WTC11 (cell line): ENCODE measurements at regions not wholly inside any gene's neighbourhood (a gene's known extent, or its start where the extent isn't known, plus 50 kb on each side); places are given as distances from the start of the nearest gene placed in this dataset.

Source experiments
- ATAC-seq: fragments of 200-7000 bp; cut with Tn5 transposase; 2 replicates; pipeline ENCODE4 v1.10.0; 2021; ENCODE audit warnings: mild to moderate bottlenecking, moderate library complexity
- CTCF ChIA-PET: fragments of 300-600 bp; sonication (Branson Sonifier 250); formaldehyde crosslinking; loops from one replicate; lab custom pipeline; 2021; ENCODE audit warnings: antibody characterized with exemption; lab: Charles Lee
- POLR2A ChIA-PET: fragments of 350-600 bp; sonication (Branson Sonifier 250); formaldehyde crosslinking; loops from one replicate; lab custom pipeline; 2021; ENCODE audit warnings: antibody characterized with exemption; lab: Charles Lee
- DNase-seq: peaks from one replicate; pipeline ENCODE4 v3.0.0; 2021; ENCODE audit warnings: low spot score
- H3K27ac Mint-ChIP-seq: 2 replicates; pipeline ENCODE4 v1.8.0; 2021; ENCODE audit warnings: mixed read lengths
- H3K27me3 Mint-ChIP-seq: 2 replicates; pipeline ENCODE4 v1.8.0; 2021; ENCODE audit warnings: low read depth, mild to moderate bottlenecking, moderate library complexity, mixed read lengths
- H3K36me3 Mint-ChIP-seq: 2 replicates; pipeline ENCODE4 v1.8.0; 2021; ENCODE audit warnings: mixed read lengths
- H3K4me1 Mint-ChIP-seq: 2 replicates; pipeline ENCODE4 v1.8.0; 2022; ENCODE audit warnings: mixed read lengths
- H3K4me3 Mint-ChIP-seq: 2 replicates; pipeline ENCODE4 v1.8.0; 2021; ENCODE audit warnings: mild to moderate bottlenecking, moderate library complexity, mixed read lengths
- H3K9me3 Mint-ChIP-seq: 2 replicates; pipeline ENCODE4 v1.8.0; 2021; ENCODE audit warnings: mixed read lengths
- RELA ChIP-seq: sonication (generic); formaldehyde crosslinking; IDR thresholded peaks from 2 replicates; pipeline ENCODE4 v1.8.1; 2022; ENCODE audit warnings: missing genetic modification reagents, mild to moderate bottlenecking, borderline replicate concordance
- TP53 ChIP-seq: sonication (generic); formaldehyde crosslinking; IDR thresholded peaks from 2 replicates; pipeline ENCODE4 v1.8.1; 2023; ENCODE audit warnings: mild to moderate bottlenecking, missing genetic modification reagents
- ZBTB21 ChIP-seq: sonication (generic); formaldehyde crosslinking; IDR thresholded peaks from 2 replicates; pipeline ENCODE4 v1.8.1; 2023; ENCODE audit warnings: mild to moderate bottlenecking, missing genetic modification reagents, borderline replicate concordance
- TF ChIP-seq, protein P1 (sequence below): fragments of 250-450 bp; sonication (Bioruptor Pico); IDR thresholded peaks from 2 replicates; pipeline ENCODE4 v1.9.0; 2021; ENCODE audit warnings: mild to moderate bottlenecking, borderline replicate concordance
- TF ChIP-seq, protein P2 (sequence below): sonication (generic); formaldehyde crosslinking; IDR thresholded peaks from 2 replicates; pipeline ENCODE4 v1.8.0; 2023; ENCODE audit warnings: mild to moderate bottlenecking, missing genetic modification reagents
- TF ChIP-seq, protein P3 (sequence below): sonication (generic); formaldehyde crosslinking; IDR thresholded peaks from 2 replicates; pipeline ENCODE4 v1.8.1; 2022; ENCODE audit warnings: mild to moderate bottlenecking, moderate library complexity, missing genetic modification reagents
- TF ChIP-seq, protein P4 (sequence below): sonication (generic); formaldehyde crosslinking; IDR thresholded peaks from 2 replicates; pipeline ENCODE4 v1.8.0; 2022; ENCODE audit warnings: mild to moderate bottlenecking, missing genetic modification reagents

DNA sequence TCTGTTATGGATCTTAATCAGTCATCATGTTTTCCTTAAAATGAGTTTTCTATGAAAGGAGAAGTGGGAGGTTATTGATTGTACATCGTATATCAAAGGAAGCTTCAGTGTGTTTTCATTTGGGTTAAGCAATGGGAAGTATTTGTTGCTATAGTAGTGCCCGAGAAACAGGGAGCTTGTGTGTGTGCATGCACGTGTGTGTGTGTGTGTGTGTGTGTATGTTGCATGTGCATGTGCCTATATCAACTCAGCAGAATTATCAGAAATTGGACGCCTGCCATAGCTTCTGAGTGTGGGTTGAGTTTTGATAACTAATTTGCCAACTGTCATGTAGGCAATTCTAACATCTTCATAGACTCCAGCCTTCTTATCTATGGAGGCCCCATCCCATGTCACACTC lies 246.1 kb upstream of the CRY1 start (continued):
- TF ChIP-seq, protein P1, sequence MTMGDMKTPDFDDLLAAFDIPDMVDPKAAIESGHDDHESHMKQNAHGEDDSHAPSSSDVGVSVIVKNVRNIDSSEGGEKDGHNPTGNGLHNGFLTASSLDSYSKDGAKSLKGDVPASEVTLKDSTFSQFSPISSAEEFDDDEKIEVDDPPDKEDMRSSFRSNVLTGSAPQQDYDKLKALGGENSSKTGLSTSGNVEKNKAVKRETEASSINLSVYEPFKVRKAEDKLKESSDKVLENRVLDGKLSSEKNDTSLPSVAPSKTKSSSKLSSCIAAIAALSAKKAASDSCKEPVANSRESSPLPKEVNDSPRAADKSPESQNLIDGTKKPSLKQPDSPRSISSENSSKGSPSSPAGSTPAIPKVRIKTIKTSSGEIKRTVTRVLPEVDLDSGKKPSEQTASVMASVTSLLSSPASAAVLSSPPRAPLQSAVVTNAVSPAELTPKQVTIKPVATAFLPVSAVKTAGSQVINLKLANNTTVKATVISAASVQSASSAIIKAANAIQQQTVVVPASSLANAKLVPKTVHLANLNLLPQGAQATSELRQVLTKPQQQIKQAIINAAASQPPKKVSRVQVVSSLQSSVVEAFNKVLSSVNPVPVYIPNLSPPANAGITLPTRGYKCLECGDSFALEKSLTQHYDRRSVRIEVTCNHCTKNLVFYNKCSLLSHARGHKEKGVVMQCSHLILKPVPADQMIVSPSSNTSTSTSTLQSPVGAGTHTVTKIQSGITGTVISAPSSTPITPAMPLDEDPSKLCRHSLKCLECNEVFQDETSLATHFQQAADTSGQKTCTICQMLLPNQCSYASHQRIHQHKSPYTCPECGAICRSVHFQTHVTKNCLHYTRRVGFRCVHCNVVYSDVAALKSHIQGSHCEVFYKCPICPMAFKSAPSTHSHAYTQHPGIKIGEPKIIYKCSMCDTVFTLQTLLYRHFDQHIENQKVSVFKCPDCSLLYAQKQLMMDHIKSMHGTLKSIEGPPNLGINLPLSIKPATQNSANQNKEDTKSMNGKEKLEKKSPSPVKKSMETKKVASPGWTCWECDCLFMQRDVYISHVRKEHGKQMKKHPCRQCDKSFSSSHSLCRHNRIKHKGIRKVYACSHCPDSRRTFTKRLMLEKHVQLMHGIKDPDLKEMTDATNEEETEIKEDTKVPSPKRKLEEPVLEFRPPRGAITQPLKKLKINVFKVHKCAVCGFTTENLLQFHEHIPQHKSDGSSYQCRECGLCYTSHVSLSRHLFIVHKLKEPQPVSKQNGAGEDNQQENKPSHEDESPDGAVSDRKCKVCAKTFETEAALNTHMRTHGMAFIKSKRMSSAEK (CRISPR knock-in tag): no peak
- TF ChIP-seq, protein P2, sequence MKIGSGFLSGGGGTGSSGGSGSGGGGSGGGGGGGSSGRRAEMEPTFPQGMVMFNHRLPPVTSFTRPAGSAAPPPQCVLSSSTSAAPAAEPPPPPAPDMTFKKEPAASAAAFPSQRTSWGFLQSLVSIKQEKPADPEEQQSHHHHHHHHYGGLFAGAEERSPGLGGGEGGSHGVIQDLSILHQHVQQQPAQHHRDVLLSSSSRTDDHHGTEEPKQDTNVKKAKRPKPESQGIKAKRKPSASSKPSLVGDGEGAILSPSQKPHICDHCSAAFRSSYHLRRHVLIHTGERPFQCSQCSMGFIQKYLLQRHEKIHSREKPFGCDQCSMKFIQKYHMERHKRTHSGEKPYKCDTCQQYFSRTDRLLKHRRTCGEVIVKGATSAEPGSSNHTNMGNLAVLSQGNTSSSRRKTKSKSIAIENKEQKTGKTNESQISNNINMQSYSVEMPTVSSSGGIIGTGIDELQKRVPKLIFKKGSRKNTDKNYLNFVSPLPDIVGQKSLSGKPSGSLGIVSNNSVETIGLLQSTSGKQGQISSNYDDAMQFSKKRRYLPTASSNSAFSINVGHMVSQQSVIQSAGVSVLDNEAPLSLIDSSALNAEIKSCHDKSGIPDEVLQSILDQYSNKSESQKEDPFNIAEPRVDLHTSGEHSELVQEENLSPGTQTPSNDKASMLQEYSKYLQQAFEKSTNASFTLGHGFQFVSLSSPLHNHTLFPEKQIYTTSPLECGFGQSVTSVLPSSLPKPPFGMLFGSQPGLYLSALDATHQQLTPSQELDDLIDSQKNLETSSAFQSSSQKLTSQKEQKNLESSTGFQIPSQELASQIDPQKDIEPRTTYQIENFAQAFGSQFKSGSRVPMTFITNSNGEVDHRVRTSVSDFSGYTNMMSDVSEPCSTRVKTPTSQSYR: no peak
- TF ChIP-seq ZBTB21 (CRISPR knock-in tag): no peak
- TF ChIP-seq, all 79 proteins: peak for 0

DNA sequence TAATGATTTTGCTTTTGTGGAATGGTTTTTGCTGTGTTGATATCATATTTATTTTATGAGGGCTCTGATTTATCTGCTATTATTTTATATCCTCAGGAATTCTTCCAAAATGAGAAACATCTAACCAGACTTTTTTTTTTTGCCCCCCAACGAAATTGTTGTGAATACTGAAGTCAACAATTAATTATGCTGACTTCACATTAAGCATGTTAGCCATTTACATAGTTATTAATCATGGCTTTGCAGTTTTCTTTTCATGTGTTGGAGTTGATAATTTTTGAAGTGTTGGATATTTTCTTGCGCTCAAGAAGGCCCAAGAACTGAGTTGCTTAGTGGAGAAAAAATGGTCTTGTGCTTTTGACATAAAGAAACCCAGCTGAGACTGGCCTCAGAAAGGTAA lies 246.6 kb upstream of the CRY1 start:
- ChIA-PET POLR2A (no interaction called here), CTCF (interaction anchor here (1.3 kb wide), 1 partner anchor 9 kb away, joined by 3 read pairs; no protein-coding TSS in a partner anchor)
- Mint-ChIP-seq H3K27ac (no peak overlapping the region), H3K9me3 (peaks cover 9% of the 10 kb centered on the region), H3K4me1 (no peaks in the 10 kb centered on the region; the same call in 1 of the 2 replicates), H3K27me3 (no peaks in the 10 kb centered on the region), H3K36me3 (no peaks in the 10 kb centered on the region), H3K4me3 (no peak overlapping the region)
- TF ChIP-seq, protein P3, sequence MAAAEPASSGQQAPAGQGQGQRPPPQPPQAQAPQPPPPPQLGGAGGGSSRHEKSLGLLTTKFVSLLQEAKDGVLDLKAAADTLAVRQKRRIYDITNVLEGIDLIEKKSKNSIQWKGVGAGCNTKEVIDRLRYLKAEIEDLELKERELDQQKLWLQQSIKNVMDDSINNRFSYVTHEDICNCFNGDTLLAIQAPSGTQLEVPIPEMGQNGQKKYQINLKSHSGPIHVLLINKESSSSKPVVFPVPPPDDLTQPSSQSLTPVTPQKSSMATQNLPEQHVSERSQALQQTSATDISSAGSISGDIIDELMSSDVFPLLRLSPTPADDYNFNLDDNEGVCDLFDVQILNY (CRISPR knock-in tag): no peak
- no peak for ATAC-seq
- no peak for DNase-seq

DNA sequence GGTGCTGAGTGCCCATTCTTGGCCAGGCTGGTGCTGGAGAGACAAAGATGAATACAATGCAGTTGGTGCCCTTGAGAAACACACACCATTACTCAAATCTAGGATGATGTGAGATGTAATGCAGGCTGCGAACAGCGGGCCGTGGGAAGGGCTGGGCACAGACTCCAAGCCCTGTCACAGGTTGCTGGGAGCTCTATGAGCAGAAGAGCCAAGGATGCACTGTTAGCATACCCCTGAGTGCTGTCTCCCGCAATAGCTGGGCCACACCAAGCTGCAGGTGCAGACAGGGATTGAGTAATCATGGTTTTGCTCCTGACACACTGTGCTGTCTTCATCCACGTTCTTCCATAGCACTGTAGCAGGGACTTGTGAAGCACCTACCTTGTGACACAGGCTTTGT lies 247.5 kb upstream of the CRY1 start:
- Mint-ChIP-seq H3K4me1 (no peaks in the 10 kb centered on the region), H3K9me3 (peaks cover 9% of the 10 kb centered on the region), H3K4me3 (no peak overlapping the region)
- TF ChIP-seq RELA (CRISPR knock-in tag): no peak
- TF ChIP-seq, all 79 proteins: peak for 0
- CTCF ChIA-PET: interaction anchor here (1.3 kb wide), 1 partner anchor 10 kb away, joined by 3 read pairs; no protein-coding TSS in a partner anchor
- POLR2A ChIA-PET: no interaction called here
- no peak for ATAC-seq
- no peak for DNase-seq
- H3K36me3 Mint-ChIP-seq: no peaks in the 10 kb centered on the region
- H3K27me3 Mint-ChIP-seq: no peaks in the 10 kb centered on the region
- no peak overlapping the region for H3K27ac Mint-ChIP-seq

DNA sequence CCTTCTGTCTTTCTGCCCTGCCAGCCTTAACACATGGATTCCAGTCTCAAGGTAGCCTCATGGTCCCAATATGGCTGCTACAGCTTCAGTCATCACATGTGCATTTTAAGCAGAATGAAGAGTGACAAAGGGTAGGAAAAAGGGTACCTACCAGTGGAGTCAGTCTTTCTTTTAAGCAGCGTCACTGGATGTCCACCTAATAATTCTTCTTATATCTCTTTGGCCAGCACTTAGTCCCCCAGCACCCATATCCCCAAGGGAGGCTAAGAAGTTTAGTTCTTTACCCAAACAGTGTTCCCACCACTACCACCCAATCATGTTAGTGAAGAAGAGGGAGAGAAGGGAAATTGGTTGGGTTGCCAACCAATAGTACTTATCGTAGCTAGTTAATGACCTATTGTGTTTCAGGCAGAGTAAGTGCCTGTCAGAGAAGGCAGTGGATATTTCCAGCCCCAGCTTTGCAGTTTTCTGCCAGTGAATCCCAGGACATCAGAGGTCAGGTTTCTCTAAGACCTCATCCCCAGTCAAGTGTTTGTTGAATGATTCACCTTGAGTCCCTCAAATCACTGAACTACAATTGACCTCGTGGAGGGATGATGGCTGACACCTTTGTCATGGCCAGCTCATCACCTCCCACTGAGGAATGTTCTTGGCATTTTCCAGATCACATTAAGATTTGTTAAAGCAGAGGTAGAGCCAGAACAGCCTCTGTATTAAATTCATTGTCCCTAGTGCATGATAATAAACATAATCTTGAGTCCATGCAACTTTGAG lies 250.9 kb upstream of the CRY1 start:
- CTCF ChIA-PET: no interaction called here
- Mint-ChIP-seq H3K4me3 (no peak overlapping the region), H3K9me3 (peaks cover 19% of the 10 kb centered on the region), H3K27ac (no peak overlapping the region)
- POLR2A ChIA-PET: interaction anchor here (0.6 kb wide), 1 partner anchor 19 kb away, joined by 3 read pairs; no protein-coding TSS in a partner anchor
- TF ChIP-seq, protein P4, sequence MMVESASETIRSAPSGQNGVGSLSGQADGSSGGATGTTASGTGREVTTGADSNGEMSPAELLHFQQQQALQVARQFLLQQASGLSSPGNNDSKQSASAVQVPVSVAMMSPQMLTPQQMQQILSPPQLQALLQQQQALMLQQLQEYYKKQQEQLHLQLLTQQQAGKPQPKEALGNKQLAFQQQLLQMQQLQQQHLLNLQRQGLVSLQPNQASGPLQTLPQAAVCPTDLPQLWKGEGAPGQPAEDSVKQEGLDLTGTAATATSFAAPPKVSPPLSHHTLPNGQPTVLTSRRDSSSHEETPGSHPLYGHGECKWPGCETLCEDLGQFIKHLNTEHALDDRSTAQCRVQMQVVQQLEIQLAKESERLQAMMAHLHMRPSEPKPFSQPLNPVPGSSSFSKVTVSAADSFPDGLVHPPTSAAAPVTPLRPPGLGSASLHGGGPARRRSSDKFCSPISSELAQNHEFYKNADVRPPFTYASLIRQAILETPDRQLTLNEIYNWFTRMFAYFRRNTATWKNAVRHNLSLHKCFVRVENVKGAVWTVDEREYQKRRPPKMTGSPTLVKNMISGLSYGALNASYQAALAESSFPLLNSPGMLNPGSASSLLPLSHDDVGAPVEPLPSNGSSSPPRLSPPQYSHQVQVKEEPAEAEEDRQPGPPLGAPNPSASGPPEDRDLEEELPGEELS: no peak
- no peak for TF ChIP-seq TP53 (CRISPR knock-in tag)
- TF ChIP-seq, all 79 proteins: peak for 0
- H3K36me3 Mint-ChIP-seq: peaks cover 3% of the 10 kb centered on the region; the same call in 1 of the 2 replicates
- ATAC-seq (no peak), DNase-seq (no peak)
- no peaks in the 10 kb centered on the region for H3K27me3 Mint-ChIP-seq
- H3K4me1 Mint-ChIP-seq: no peaks in the 10 kb centered on the region
